ENCODE measurements at regions not wholly inside any gene's neighbourhood (a gene's known extent, or its start where the extent isn't known, plus 50 kb on each side); places are given as distances from the start of the nearest gene placed in this dataset.

GRCh38 chr11:70542406-70542805 is 144.1 kb downstream of the CTTN start:
- TF ChIP-seq EZH2 (IDR thresholded peaks at IDR 0.05; ENCODE audit: borderline replicate concordance) = no peak
- TF ChIP-seq CTCF (IDR thresholded peaks at IDR 0.05; ENCODE audit: poor library complexity) = no peak
- TF ChIP-seq EZH2phosphoT487 (IDR thresholded peaks at IDR 0.05; ENCODE audit: low read depth, severe bottlenecking, unreplicated experiment) = no peak
